22Rv1 (cell line): ENCODE measurements at regions not wholly inside any gene's neighbourhood (a gene's known extent, or its start where the extent isn't known, plus 50 kb on each side); places are given as distances from the start of the nearest gene placed in this dataset.

ENCODE experiments used
- H3K27ac ChIP-seq: fragments of 450-650 bp; 2 replicates; pipeline ENCODE4 v1.5.1; 2017
- ZFX ChIP-seq: fragments of 450-650 bp; IDR thresholded peaks from 2 replicates; pipeline ENCODE4 v1.6.1; 2017; ENCODE audit warnings: antibody characterized with exemption, borderline replicate concordance
- TF ChIP-seq, protein P1 (sequence below): fragments of 450-650 bp; IDR thresholded peaks from 2 replicates; pipeline ENCODE4 v1.5.1; 2017; ENCODE audit warnings: mild to moderate bottlenecking

DNA sequence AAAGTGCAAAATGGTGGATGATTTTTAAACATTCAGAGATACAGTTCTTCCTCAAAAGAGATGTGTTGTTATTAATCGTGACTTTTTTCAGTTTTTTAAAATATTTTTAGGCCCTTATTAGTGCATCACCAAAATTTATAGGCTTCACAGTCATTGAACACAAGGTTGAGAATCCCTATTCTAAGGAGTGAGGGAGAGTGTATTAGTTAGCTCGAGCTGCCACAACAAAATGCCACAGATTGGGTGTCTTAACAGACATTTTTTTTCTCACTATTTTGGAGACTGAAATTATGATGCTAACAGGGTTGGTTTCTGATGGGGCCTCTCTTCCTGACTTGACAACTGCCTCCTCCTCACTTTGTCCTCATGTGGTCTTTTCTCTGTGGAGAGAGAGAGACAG is 145.9 kb upstream of the TPRG1 start:
- no peak for TF ChIP-seq ZFX
- TF ChIP-seq, protein P1, sequence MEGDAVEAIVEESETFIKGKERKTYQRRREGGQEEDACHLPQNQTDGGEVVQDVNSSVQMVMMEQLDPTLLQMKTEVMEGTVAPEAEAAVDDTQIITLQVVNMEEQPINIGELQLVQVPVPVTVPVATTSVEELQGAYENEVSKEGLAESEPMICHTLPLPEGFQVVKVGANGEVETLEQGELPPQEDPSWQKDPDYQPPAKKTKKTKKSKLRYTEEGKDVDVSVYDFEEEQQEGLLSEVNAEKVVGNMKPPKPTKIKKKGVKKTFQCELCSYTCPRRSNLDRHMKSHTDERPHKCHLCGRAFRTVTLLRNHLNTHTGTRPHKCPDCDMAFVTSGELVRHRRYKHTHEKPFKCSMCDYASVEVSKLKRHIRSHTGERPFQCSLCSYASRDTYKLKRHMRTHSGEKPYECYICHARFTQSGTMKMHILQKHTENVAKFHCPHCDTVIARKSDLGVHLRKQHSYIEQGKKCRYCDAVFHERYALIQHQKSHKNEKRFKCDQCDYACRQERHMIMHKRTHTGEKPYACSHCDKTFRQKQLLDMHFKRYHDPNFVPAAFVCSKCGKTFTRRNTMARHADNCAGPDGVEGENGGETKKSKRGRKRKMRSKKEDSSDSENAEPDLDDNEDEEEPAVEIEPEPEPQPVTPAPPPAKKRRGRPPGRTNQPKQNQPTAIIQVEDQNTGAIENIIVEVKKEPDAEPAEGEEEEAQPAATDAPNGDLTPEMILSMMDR: no peak
- no peak overlapping the region for H3K27ac ChIP-seq

DNA sequence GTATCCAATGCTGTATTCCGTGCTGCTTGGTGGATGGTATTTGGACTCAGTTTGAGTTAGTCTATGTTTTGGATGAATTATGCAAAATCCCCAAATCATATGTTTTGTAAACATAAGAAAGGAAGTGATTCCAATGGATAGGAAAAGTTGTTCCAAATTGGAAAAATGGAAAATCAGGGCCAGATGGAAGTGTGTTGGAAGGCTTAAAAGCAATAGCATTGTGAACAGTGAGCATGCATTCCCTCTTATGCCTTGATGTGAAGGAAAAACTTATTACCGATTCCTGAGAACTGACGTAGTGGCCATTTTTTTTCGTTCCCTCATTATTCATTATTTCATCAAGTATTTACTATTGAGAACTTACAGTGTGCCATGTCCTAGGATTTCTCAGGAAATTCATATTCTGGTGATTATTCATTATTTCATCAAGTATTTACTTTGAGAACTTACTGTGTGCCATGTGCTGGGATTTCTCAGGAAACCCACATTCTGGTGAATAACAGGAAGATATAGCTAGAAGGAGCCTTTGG is 144.1 kb upstream of the TPRG1 start:
- no peak overlapping the region for H3K27ac ChIP-seq
- TF ChIP-seq, protein P1: no peak
- TF ChIP-seq ZFX: no peak

GRCh38 chr3:189038773-189039745 is 132.7 kb upstream of the TPRG1 start:
- TF ChIP-seq, protein P1: no peak
- no peak for TF ChIP-seq ZFX
- H3K27ac ChIP-seq: no peak overlapping the region

- H3K27ac ChIP-seq: no peak overlapping the region
- TF ChIP-seq, protein P1: no peak
- TF ChIP-seq ZFX: no peak
These were observed 131.0 kb upstream of the TPRG1 start for GRCh38 chr3:189040656-189041335.

DNA sequence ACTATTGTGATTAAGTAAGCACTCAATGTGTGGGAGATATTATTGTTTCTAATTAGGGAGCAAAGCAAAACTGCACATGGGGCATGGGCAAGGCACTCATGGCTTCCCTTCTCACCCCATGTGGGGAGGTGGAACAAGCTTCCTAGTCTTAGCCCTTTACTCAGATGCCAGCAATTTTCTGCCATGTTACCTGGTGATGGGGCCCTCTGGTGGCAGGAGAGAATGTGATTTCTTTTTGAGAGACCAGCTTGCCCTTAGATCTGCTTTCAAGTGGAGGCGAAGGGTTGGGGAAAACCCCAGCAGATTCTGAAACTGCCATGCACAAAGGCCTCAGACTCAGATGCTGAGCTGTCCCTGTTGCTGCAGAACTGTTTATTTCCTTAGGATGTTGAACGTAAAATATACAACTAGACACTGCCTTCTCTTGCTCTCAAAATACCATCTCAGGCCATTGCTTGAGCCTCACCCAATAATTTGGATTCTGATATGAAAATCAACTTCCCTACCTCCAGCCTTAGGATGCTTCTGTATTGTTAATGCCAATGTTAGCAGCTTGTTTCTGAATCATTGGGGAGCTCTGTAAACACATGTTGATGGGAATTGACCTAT is 130.2 kb upstream of the TPRG1 start:
- H3K27ac ChIP-seq: no peak overlapping the region
- TF ChIP-seq, protein P1: peak; percentile 78
- TF ChIP-seq ZFX: no peak

GRCh38 chr3:189042832-189043231 is 128.9 kb upstream of the TPRG1 start:
- TF ChIP-seq ZFX: no peak
- TF ChIP-seq, protein P1: no peak
- no peak overlapping the region for H3K27ac ChIP-seq
